Upper lobe of left lung (tissue), 6 donors: ENCODE measurements at regions not wholly inside any gene's neighbourhood (a gene's known extent, or its start where the extent isn't known, plus 50 kb on each side); places are given as distances from the start of the nearest gene placed in this dataset.
"Not testable (repeated sequence)": the region's sequence is repeated elsewhere in the genome, so short reads cannot be mapped to it uniquely, and the experiment has no call there.

Source experiments
- ATAC-seq, 2 donors: fragments of 200-7000 bp; cut with Tn5 transposase; one replicate each; pipeline ENCODE4 v1.9.1; 2022; ENCODE audit warnings: mild to moderate bottlenecking in 2 of 2, moderate library complexity in 2 of 2; ENCODE audit not compliant: low FRiP score in 2 of 2
- DNase-seq, 2 donors: peaks; one replicate each; pipeline ENCODE4 v3.0.0-alpha.2; 2019 to 2020
- H3K27ac ChIP-seq, 4 donors: fragments of 200-600 bp; sonication (generic); one replicate each; pipeline ENCODE4 v1.5.1; 2016 to 2019
- H3K27me3 ChIP-seq, 4 donors: fragments of 200-600 bp; sonication (generic); one replicate each; pipeline ENCODE4 v1.5.1; 2017 to 2019
- H3K36me3 ChIP-seq, 4 donors: fragments of 200-600 bp; sonication (generic); one replicate each; pipeline ENCODE4 v1.5.1; 2016 to 2019
- H3K4me1 ChIP-seq, 4 donors: fragments of 200-600 bp; sonication (generic); one replicate each; pipeline ENCODE4 v1.5.1; 2018 to 2019
- H3K4me3 ChIP-seq, 4 donors: fragments of 200-600 bp; sonication (generic); one replicate each; pipeline ENCODE4 v1.5.1; 2017 to 2019; ENCODE audit warnings: mild to moderate bottlenecking in 2 of 4, moderate library complexity in 1 of 4
- H3K9me3 ChIP-seq, 4 donors: fragments of 200-600 bp; sonication (generic); one replicate each; pipeline ENCODE4 v1.5.1; 2018 to 2019
- EP300 ChIP-seq, 4 donors: sonication (generic); formaldehyde crosslinking; IDR thresholded peaks; one replicate each; pipeline ENCODE4 v1.5.1; 2017; ENCODE audit warnings: antibody characterized with exemption in 4 of 4, control low read depth in 2 of 4
- POLR2A ChIP-seq, 4 donors: fragments of 450-650 bp; IDR thresholded peaks; one replicate each; pipeline ENCODE4 v1.5.1; 2016 to 2017; ENCODE audit warnings: antibody characterized with exemption in 4 of 4, mild to moderate bottlenecking in 2 of 4
- POLR2AphosphoS5 ChIP-seq, 2 donors: sonication (generic); formaldehyde crosslinking; IDR thresholded peaks; one replicate each; pipeline ENCODE4 v1.5.1; 2017; ENCODE audit warnings: antibody characterized with exemption in 2 of 2
- WGBS, 2 donors: methylation state at CpG; one replicate each; pipeline ENCODE4 v1.1.5; 2017 to 2018; 5-methylcytosine and 5-hydroxymethylcytosine counted together
- TF ChIP-seq, protein P1 (sequence below), 6 experiments: fragments of 450-650 bp in 4 of 6; fragments of 200-600 bp in 2 of 6; sonication (generic) in 2 of 6; IDR thresholded peaks; one replicate each; pipeline ENCODE4 v1.5.1; 2016 to 2019; ENCODE audit warnings: antibody characterized with exemption in 6 of 6
- donor health status: DM: no; HTN: no; CAD: no; lungs with moderate emphysema.
- donor health status: DM: no; HTN: yes; CAD: no; lungs with severe emphysema.

- Histone ChIP-seq H3K36me3 (no peaks in the 10 kb centered on the region), H3K9me3 (peaks cover 0 to 6% (median 0%) of the 10 kb centered on the region in 4 donors), H3K4me3 (no peak overlapping the region), H3K27me3 (no peaks in the 10 kb centered on the region), H3K27ac (no peak overlapping the region), H3K4me1 (no peaks in the 10 kb centered on the region)
- TF ChIP-seq, protein P1, sequence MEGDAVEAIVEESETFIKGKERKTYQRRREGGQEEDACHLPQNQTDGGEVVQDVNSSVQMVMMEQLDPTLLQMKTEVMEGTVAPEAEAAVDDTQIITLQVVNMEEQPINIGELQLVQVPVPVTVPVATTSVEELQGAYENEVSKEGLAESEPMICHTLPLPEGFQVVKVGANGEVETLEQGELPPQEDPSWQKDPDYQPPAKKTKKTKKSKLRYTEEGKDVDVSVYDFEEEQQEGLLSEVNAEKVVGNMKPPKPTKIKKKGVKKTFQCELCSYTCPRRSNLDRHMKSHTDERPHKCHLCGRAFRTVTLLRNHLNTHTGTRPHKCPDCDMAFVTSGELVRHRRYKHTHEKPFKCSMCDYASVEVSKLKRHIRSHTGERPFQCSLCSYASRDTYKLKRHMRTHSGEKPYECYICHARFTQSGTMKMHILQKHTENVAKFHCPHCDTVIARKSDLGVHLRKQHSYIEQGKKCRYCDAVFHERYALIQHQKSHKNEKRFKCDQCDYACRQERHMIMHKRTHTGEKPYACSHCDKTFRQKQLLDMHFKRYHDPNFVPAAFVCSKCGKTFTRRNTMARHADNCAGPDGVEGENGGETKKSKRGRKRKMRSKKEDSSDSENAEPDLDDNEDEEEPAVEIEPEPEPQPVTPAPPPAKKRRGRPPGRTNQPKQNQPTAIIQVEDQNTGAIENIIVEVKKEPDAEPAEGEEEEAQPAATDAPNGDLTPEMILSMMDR (IDR thresholded peaks at IDR 0.05), result no peak
- TF ChIP-seq POLR2A (IDR thresholded peaks at IDR 0.05) (no peak), EP300 (IDR thresholded peaks at IDR 0.05) (no peak), POLR2AphosphoS5 (IDR thresholded peaks at IDR 0.05) (no peak)
- ATAC-seq, result no peak
- DNase-seq, result no peak
- 67 to 82% methylated on average over 6 of the region's 6 CpGs for WGBS, 2 donors
These were observed 108.3 kb upstream of the CDK6 start for GRCh38 chr7:92944633-92945032.

- not testable (repeated sequence) for H3K27me3 ChIP-seq, ATAC-seq, H3K4me3 ChIP-seq, DNase-seq, H3K27ac ChIP-seq, H3K4me1 ChIP-seq, H3K9me3 ChIP-seq, H3K36me3 ChIP-seq
- WGBS, 2 donors, result 54 to 62% methylated on average over 1 of the region's 1 CpG
These were observed 106.3 kb upstream of the CDK6 start for GRCh38 chr7:92942706-92943105.

GRCh38 chr7:92939666-92940360, 103.4 kb upstream of the CDK6 start:
- H3K27me3 ChIP-seq, result no peaks in the 10 kb centered on the region
- no peak overlapping the region for H3K4me3 ChIP-seq
- DNase-seq (no peak), ATAC-seq (no peak)
- TF ChIP-seq, protein P1 (IDR thresholded peaks at IDR 0.05), result no peak
- TF ChIP-seq POLR2AphosphoS5 (IDR thresholded peaks at IDR 0.05) (no peak), POLR2A (IDR thresholded peaks at IDR 0.05) (no peak), EP300 (IDR thresholded peaks at IDR 0.05) (no peak)
- 67 to 72% methylated on average over 3 of the region's 3 CpGs for WGBS, 2 donors
- H3K27ac ChIP-seq, result no peak overlapping the region
- peaks cover 0 to 7% (median 0%) of the 10 kb centered on the region in 4 donors for H3K9me3 ChIP-seq
- no peaks in the 10 kb centered on the region for H3K36me3 ChIP-seq
- H3K4me1 ChIP-seq, result no peaks in the 10 kb centered on the region

- no peak overlapping the region for H3K4me3 ChIP-seq
- no peaks in the 10 kb centered on the region for H3K4me1 ChIP-seq
- TF ChIP-seq POLR2A (IDR thresholded peaks at IDR 0.05), result no peak
- no peak for TF ChIP-seq EP300 (IDR thresholded peaks at IDR 0.05)
- no peak for TF ChIP-seq POLR2AphosphoS5 (IDR thresholded peaks at IDR 0.05)
- TF ChIP-seq, protein P1 (IDR thresholded peaks at IDR 0.05), result no peak
- H3K9me3 ChIP-seq, result peaks cover 0 to 3% (median 0%) of the 10 kb centered on the region in 4 donors
- no peak overlapping the region for H3K27ac ChIP-seq
- ATAC-seq (no peak), DNase-seq (no peak)
- no peaks in the 10 kb centered on the region for H3K36me3 ChIP-seq
- WGBS, 2 donors, result 37 to 41% methylated on average over 1 of the region's 1 CpG
- no peaks in the 10 kb centered on the region for H3K27me3 ChIP-seq
These were observed 97.7 kb upstream of the CDK6 start for GRCh38 chr7:92934096-92934495.

DNA sequence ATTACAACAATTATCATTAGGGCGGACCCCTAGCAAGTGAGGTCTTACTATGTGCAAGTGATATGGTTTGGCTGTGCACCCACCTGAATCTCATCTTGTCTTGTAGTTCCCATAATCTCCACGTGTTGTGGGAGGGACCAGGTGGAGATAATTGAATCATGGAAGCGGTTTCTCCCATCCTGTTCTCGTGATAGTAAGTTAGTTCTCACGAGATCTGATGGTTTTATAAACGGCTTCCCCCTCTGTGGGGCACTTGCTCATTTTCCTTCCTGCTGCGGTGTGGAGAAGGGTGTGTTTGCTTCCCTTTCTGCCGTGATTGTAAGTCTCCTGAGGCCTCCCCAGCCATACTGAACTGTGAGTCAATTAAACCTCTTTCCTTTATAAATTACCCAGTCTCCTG, 96.1 kb upstream of the CDK6 start:
- H3K9me3 ChIP-seq, result peaks cover 0 to 3% (median 0%) of the 10 kb centered on the region in 4 donors
- H3K27me3 ChIP-seq, result no peaks in the 10 kb centered on the region
- WGBS, 2 donors, result 74 to 76% methylated on average over 8 of the region's 8 CpGs
- no peaks in the 10 kb centered on the region for H3K36me3 ChIP-seq
- ATAC-seq, result no peak
- TF ChIP-seq, protein P1 (IDR thresholded peaks at IDR 0.05), result no peak
- no peak for TF ChIP-seq POLR2A (IDR thresholded peaks at IDR 0.05)
- TF ChIP-seq POLR2AphosphoS5 (IDR thresholded peaks at IDR 0.05), result no peak
- no peak overlapping the region for H3K4me3 ChIP-seq
- H3K27ac ChIP-seq, result no peak overlapping the region
- no peaks in the 10 kb centered on the region for H3K4me1 ChIP-seq
- DNase-seq, result no peak
